ENCODE measurements at regions not wholly inside any gene's neighbourhood (a gene's known extent, or its start where the extent isn't known, plus 50 kb on each side); places are given as distances from the start of the nearest gene placed in this dataset.
"Not testable (repeated sequence)": the region's sequence is repeated elsewhere in the genome, so short reads cannot be mapped to it uniquely, and the experiment has no call there.

- DNase-seq (ENCODE audit: low read depth): no peak
Measured at GRCh38 chr5:125470280-125470902, 724.0 kb upstream of the ZNF608 start.

DNA sequence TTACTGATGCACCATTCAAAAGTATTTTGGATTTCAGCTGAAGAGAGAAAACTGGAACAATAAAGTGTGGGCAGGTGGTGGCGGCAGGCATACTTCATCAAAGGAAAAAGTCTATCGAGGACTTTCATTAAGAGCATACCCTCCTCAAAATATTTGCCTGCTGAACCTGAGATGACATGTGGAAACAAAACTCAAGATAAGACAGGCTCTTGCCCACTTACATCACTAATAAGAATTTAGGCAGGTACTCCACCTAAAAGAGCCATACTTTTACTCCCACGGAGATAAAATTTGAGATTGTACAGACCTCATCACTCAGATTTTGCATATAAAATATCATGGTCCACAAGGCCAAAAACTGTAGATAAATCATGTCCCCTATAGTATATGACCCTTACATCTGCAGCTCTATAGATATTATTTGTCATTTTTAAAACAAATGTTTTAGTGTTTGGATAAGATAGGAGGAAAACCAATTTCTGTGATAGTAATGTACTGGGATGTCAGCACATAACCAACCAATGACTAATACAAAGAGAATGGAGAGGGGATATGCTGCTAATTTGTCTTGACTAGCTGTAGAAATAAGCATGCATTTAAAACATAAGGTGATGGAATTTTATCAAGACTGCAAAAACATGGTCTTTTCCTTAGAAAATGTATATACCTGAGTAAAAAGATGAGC lies 730.6 kb upstream of the ZNF608 start:
- no peak for DNase-seq (ENCODE audit: low read depth)

GRCh38 chr5:125477586-125477975 lies 731.1 kb upstream of the ZNF608 start:
- no peak for DNase-seq (ENCODE audit: low read depth)

DNA sequence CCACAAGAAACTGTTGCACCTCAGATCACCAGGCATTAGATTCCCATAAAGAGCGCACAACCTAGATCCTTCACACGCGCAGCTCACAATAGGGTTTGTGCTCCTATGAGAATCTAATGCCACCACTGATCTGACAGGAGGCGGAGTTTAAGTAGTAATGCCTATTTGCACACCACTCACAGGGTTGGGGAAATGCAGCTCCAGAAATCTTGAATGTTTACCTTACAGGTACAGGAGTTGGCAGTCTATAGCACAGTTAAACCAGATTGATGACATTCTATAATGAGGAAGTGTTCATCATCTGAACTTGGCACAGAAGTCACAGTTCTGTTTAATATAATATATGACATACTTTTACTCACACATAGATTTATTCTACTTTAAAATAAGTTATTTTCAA lies 732.2 kb upstream of the ZNF608 start:
- no peak for DNase-seq (ENCODE audit: low read depth)

- no peak for DNase-seq (ENCODE audit: low read depth)
Measured at GRCh38 chr5:125480911-125481310, 734.5 kb upstream of the ZNF608 start.

DNA sequence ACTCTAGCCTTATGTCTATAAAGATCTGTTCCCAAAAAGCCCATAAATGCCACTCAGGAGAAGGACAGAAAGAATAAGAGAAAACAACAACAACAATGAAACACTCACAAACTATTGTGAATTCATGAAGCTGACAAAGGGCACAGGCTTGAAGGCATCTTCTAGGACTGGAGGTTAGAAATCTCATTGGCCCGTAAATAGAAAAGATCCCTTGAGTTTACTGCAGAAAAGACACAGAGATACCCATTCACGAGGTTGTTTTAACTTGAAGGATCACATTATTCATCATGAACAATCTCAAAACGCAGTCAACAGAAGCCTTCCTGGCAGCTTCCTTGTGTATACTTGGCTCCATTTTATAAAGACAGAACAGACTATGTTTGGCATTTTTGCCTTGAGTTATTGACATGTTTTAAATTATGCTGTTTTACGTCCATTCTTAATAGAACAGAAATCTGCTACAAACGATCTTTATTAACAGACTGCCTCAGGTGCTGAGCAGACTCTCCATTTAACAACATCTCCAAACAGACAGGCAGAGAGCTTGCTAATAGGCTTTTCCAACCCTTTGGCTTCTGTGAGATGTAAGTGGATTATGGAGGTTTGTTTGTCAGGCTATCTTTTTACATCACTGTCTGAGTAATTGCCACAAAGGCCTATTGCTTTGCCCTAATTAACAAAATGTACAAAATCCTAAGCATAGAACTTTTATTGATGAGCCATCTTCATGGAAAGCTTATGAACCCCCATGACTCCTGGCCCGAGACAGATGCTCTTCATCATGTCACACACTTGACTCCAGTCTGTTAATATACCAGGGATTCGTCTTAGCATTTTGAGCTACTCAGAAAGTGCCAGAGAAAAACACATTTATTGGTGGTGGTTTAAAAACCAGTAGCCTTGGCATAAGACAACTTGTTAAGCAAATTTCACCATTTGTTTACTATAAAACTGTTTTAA lies 735.3 kb upstream of the ZNF608 start:
- no peak for DNase-seq (ENCODE audit: low read depth)

DNA sequence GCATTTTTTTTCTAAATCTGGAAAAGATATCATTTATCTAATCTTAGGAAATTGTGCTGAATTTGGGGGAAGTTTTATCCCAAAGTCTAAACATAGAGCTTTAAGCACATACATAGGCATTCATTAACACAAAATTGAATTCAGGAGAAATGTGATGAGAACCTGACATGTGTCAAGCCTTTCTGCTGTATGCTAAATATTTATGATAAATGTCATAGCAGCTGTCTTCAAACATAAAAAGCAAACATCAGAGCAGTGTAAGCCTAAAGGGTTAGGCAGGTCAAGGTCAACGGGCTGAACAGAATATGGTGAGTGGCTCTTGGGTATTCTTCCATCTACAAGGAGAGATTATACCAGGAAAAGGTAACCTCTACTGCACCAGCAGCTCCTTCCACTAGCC lies 737.2 kb upstream of the ZNF608 start:
- no peak for DNase-seq (ENCODE audit: low read depth)

DNA sequence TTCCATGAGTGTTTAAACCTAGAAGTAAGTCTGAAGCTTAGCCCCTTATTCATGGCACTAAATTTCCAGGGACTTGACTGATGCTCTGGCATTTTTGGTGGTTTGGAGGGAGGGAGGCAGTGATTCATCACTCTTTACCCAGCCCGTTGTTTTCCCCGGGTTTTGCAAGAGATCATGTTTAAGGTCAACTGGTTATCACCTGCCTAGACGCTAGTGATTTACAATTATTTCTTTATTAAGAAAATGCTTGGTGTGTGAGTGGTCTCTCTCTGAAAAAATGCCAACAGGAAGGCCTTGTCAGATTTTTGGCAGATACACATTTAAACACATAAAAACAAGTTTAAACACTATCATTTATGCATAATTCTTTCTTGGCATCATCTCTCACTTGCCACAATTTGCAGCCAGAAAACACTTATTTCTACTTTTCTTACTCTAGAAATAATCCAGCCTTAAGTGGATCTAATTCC lies 737.9 kb upstream of the ZNF608 start:
- no peak for DNase-seq (ENCODE audit: low read depth)

- DNase-seq (ENCODE audit: low read depth): no peak
Measured at GRCh38 chr5:125484742-125485641, 738.6 kb upstream of the ZNF608 start.

DNA sequence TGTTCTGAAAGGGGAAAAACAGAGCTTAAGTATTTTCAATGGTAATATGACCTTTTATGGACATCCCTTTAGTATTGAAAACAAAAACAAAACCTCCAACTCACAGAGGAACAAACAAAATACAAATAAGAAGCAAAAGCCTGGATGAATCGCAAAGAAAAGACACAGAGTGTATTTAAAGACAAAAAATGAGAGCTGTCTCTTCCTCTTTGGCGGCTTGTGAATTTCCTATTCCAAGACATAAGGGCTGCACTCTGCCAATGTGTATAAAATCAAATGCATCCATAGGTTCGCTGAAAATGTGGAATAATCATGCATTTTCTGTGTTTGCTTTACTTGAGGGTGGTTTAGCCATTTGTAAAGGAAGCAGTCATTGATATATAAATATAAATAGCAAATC lies 739.3 kb upstream of the ZNF608 start:
- DNase-seq (ENCODE audit: low read depth): no peak

DNA sequence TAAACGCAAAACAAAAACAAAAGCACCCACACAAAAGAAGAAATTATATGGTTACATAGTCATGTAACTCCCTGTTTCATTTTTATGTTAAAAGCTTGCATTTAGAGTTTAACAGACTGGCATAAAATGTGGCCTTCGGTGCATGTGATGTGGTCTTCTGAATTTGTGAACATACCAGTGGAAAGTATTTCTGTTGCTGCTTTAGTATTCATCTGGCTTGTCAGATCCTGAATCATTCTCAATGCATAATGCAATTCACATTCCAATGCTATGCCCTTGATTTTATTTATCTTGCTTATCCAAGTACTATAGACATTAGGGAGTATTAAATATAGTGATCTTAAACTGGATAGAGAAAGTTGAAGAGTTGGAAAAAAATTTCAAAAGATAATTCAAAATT lies 740.2 kb upstream of the ZNF608 start:
- DNase-seq (ENCODE audit: low read depth): no peak

DNA sequence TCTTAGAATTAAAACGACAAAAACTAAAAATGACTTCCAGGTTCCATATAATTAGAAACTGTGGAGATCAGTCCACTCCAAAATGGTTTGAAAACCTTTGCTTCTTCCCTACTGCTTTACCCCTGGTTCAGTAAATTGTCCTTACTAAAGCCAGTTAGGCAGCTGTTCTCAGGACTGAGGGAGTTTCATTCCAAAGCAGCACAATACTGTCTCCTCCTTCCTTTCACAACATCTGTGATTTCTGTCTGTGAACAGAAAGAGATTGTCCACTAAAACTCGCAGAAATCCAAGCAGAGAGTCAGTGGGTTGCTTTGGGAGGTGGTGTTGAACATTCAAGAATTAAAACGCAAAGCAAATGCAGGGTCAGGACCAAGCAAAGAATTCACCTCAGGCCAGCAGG lies 740.8 kb upstream of the ZNF608 start:
- no peak for DNase-seq (ENCODE audit: low read depth)

DNA sequence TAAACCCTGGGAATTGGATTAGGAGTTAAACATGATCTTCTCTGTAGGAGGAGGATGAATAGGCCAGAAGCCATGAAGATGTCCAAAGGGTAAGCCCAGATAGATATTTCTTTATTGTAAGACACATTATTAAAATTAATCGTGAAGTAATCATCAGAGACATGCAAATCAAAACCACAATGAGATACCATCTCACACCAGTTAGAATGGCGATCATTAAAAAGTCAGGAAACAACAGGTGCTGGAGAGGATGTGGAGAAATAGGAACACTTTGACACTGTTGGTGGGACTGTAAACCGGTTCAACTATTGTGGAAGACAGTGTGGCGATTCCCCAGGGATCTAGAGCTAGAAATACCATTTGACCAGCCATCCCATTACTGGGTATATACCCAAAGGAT lies 741.2 kb upstream of the ZNF608 start:
- DNase-seq (ENCODE audit: low read depth): not testable (repeated sequence)

- no peak for DNase-seq (ENCODE audit: low read depth)
Measured at GRCh38 chr5:125489146-125489545, 742.7 kb upstream of the ZNF608 start.

DNA sequence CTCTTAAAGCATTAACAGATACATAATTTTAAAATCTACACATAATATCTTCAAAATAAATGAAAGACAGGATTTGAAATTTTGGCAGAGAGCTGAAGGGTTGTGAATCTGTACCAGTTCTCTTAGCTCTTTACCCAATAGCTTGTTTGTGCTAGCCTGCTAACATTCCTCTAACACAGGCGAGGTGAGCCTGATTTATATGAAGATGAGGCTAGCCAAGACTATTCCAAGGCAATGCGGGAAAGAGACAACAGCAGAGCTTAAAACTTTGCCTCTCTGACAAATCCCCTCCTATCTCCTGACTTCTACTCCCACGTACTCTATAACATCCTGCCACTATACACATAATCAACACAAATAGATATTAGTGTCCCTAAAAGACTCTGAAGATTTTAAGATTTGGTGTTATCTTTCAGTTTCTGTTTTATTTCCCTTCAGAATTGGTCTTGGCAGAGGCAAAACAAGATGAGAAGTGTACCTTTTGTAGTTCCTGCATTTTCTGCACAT lies 745.6 kb upstream of the ZNF608 start:
- DNase-seq (ENCODE audit: low read depth): no peak

- DNase-seq (ENCODE audit: low read depth): no peak
Measured at GRCh38 chr5:125492977-125493376, 746.5 kb upstream of the ZNF608 start.

- DNase-seq (ENCODE audit: low read depth): no peak
Measured at GRCh38 chr5:125496393-125496792, 750.0 kb upstream of the ZNF608 start.

DNA sequence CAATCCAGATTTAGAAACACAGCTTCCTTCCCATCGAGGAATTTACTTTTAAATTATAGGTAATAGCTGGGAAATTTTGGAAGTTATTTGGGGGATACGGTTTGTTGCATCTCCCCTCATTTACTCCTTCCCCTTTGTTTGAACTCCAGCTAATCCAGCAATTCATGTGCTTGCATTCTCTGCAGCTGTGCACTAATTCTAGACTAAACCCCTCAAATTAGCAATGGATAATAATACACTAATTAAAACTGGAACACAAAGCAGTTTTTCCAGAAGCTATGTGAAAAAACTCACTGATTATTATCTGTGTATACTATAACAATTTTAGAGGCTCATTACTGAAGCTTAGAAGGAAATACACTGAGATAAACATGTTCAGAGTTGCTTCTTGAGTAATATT lies 751.2 kb upstream of the ZNF608 start:
- no peak for DNase-seq (ENCODE audit: low read depth)

DNA sequence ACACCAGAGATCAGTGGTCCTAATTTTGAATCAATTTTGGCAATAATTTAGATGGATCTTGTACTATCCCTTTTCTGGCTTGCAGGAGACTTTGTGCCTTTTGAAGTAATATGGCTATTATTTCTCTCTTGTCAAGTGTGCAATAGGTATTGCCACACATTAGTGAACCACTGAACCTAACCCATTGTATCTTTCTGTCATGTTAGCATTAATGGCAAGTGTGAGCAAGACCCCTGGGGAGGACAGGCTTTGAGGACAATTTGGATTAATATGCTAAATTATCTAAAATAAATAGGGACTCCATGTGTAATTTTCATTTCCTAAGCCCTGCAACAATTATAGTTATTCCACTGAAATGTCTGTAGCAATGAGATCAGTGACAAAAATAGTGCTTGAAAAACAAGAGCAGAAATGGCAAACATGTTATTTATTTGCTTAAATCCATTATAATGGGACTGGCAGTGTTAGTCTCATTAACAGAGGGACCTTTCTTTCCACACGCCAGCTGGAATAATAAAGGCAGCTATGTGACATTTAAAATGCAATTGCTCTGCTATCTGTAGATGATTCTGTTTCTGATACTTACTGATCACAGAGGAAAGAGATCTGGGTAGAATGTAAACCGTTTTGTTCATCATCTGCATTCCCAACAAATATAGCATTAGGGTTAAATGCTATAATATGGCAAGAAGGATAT lies 753.3 kb upstream of the ZNF608 start:
- no peak for DNase-seq (ENCODE audit: low read depth)

- DNase-seq (ENCODE audit: low read depth): no peak
Measured at GRCh38 chr5:125501396-125501795, 755.0 kb upstream of the ZNF608 start.

GRCh38 chr5:125503946-125504345 lies 757.5 kb upstream of the ZNF608 start:
- no peak for DNase-seq (ENCODE audit: low read depth)

Data from activated T-helper 9 cell treated with anti-CD3 and anti-CD28 coated beads, Interleukin-2, amount 50 U/mL, for 16 hours (primary cell).